SK-N-SH (cell line): ENCODE measurements at regions not wholly inside any gene's neighbourhood (a gene's known extent, or its start where the extent isn't known, plus 50 kb on each side); places are given as distances from the start of the nearest gene placed in this dataset.

ENCODE experiments used
- CTCF ChIA-PET: fragments of 300-600, 350-600 bp; formaldehyde crosslinking; extraction: SDS; loops from one replicate; lab custom pipeline; 2021; lab: Yijun Ruan, JAX
- POLR2A ChIA-PET: fragments of 350-600 bp; sonication (Branson Sonifier 250); formaldehyde crosslinking; extraction: SDS; loops from one replicate; lab custom pipeline; 2020; ENCODE audit warnings: antibody characterized with exemption, inconsistent platforms; lab: Yijun Ruan, JAX
- DNase-seq: peaks from one replicate; pipeline ENCODE4 v3.0.0; 2012
- H2AFZ ChIP-seq: fragments of 200-600 bp; sonication (generic); 2 replicates; pipeline ENCODE4 v1.8.1; 2016; ENCODE audit warnings: antibody characterized with exemption, mild to moderate bottlenecking, low read depth
- H3F3A ChIP-seq: fragments of 200-600 bp; sonication (generic); replicated peaks from 2 replicates; pipeline ENCODE3; 2016; ENCODE audit warnings: antibody characterized with exemption, mild to moderate bottlenecking; ENCODE audit not compliant: insufficient read depth
- H3K27ac ChIP-seq, 2 experiments: fragments of 200-500 bp in 1 of 2; fragments of 200-600 bp in 1 of 2; sonication (Bioruptor generic) in 1 of 2; sonication (generic), shearing (Covaris generic) in 1 of 2; 2 replicates each; pipeline versions ENCODE4 v1.5.1 to v1.6.1; 2014 to 2016; ENCODE audit warnings: low read depth in 2 of 2, inconsistent platforms in 1 of 2, low read length in 1 of 2, mild to moderate bottlenecking in 1 of 2, mixed read lengths in 1 of 2
- H3K27me3 ChIP-seq: fragments of 200-600 bp; sonication (generic), shearing (Covaris generic); 2 replicates; pipeline ENCODE4 v1.6.1; 2016; ENCODE audit warnings: mixed run types; ENCODE audit not compliant: insufficient read depth
- H3K36me3 ChIP-seq, 2 experiments: fragments of 200-500 bp in 1 of 2; fragments of 200-600 bp in 1 of 2; sonication (Bioruptor generic) in 1 of 2; sonication (generic) in 1 of 2; replicated peaks in 1 of 2; 2 replicates each; pipeline versions ENCODE3 to v1.5.1; 2014 to 2016; ENCODE audit warnings: low read length in 1 of 2, mild to moderate bottlenecking in 1 of 2; ENCODE audit not compliant: insufficient read depth in 2 of 2, control insufficient read depth in 1 of 2
- H3K4me1 ChIP-seq, 2 experiments: fragments of 200-500 bp in 1 of 2; fragments of 200-600 bp in 1 of 2; sonication (Bioruptor generic) in 1 of 2; sonication (generic), shearing (Covaris generic) in 1 of 2; 2 replicates each; pipeline versions ENCODE4 v1.5.1 to v1.6.1; 2014 to 2016; ENCODE audit warnings: low read depth in 1 of 2, low read length in 1 of 2, mixed run types in 1 of 2; ENCODE audit not compliant: insufficient read depth in 2 of 2, control insufficient read depth in 1 of 2
- H3K4me2 ChIP-seq: fragments of 200-600 bp; sonication (generic), shearing (Covaris generic); 2 replicates; pipeline ENCODE4 v1.6.1; 2017; ENCODE audit warnings: mixed run types
- H3K4me3 ChIP-seq, 2 experiments: fragments of 200-500 bp in 1 of 2; fragments of 200-600 bp in 1 of 2; sonication (Bioruptor generic) in 1 of 2; sonication (generic), shearing (Covaris generic) in 1 of 2; 2 replicates each; pipeline versions ENCODE4 v1.5.1 to v1.8.1; 2014 to 2016; ENCODE audit warnings: low read depth in 2 of 2, inconsistent platforms in 1 of 2, low read length in 1 of 2, mild to moderate bottlenecking in 1 of 2, mixed read lengths in 1 of 2, moderate library complexity in 1 of 2
- H3K79me2 ChIP-seq: fragments of 200-600 bp; sonication (generic); 2 replicates; pipeline ENCODE4 v1.8.1; 2017; ENCODE audit warnings: mild to moderate bottlenecking; ENCODE audit not compliant: insufficient read depth
- H3K9ac ChIP-seq: fragments of 200-600 bp; sonication (generic); 2 replicates; pipeline ENCODE4 v1.6.1; 2017; ENCODE audit warnings: mixed run types
- H3K9me2 ChIP-seq: fragments of 200-600 bp; sonication (generic); 2 replicates; pipeline ENCODE4 v1.6.1; 2017; ENCODE audit warnings: mixed run types
- H3K9me3 ChIP-seq: fragments of 200-600 bp; sonication (generic); 2 replicates; pipeline ENCODE4 v1.6.1; 2017; ENCODE audit warnings: mixed run types, mild to moderate bottlenecking, moderate library complexity
- H4K20me1 ChIP-seq: fragments of 200-600 bp; sonication (generic); 2 replicates; pipeline ENCODE4 v1.6.1; 2017; ENCODE audit warnings: mild to moderate bottlenecking, mixed run types; ENCODE audit not compliant: insufficient read depth
- CTCF ChIP-seq: fragments of 200-600 bp; sonication (generic); IDR thresholded peaks from 2 replicates; pipeline ENCODE4 v1.6.1; 2017; ENCODE audit warnings: antibody characterized with exemption, mild to moderate bottlenecking, moderate library complexity
- GABPA ChIP-seq: IDR thresholded peaks from 2 replicates; pipeline ENCODE4 v1.4.0; 2012; ENCODE audit warnings: low read depth, mild to moderate bottlenecking
- JUND ChIP-seq: IDR thresholded peaks from 2 replicates; pipeline ENCODE4 v1.4.0; 2012
- MXI1 ChIP-seq: IDR thresholded peaks from 2 replicates; pipeline ENCODE4 v1.6.1; 2012; ENCODE audit warnings: mild to moderate bottlenecking, low read depth, low read length, improper control_type of control experiment
- NFIC ChIP-seq: IDR thresholded peaks from 2 replicates; pipeline ENCODE4 v1.4.0; 2012; ENCODE audit warnings: borderline replicate concordance
- RCOR1 ChIP-seq: fragments of 150-350 bp; IDR thresholded peaks from 2 replicates; pipeline ENCODE4 v1.6.1; 2017; ENCODE audit warnings: antibody characterized with exemption, low read length
- RFX5 ChIP-seq: IDR thresholded peaks from 2 replicates; pipeline ENCODE4 v1.6.1; 2012; ENCODE audit warnings: mild to moderate bottlenecking, improper control_type of control experiment, low read length
- RXRA ChIP-seq: IDR thresholded peaks from 2 replicates; pipeline ENCODE4 v1.4.0; 2012; ENCODE audit warnings: low read depth, mild to moderate bottlenecking, borderline replicate concordance
- SIN3A ChIP-seq: IDR thresholded peaks from 2 replicates; pipeline ENCODE4 v1.6.1; 2012; ENCODE audit warnings: low read depth, mild to moderate bottlenecking, low read length, moderate library complexity, borderline replicate concordance
- SMC3 ChIP-seq: IDR thresholded peaks from 2 replicates; pipeline ENCODE4 v1.6.1; 2012; ENCODE audit warnings: low read depth, low read length, improper control_type of control experiment
- TEAD4 ChIP-seq: IDR thresholded peaks from 2 replicates; pipeline ENCODE4 v1.4.0; 2012; ENCODE audit warnings: mild to moderate bottlenecking, borderline replicate concordance; ENCODE audit not compliant: insufficient read depth
- USF1 ChIP-seq: IDR thresholded peaks from 2 replicates; pipeline ENCODE4 v1.4.0; 2012; ENCODE audit warnings: low read depth, borderline replicate concordance
- YY1 ChIP-seq: IDR thresholded peaks from 2 replicates; pipeline ENCODE4 v1.4.0; 2012; ENCODE audit warnings: low read depth, mild to moderate bottlenecking
- ZBTB33 ChIP-seq: IDR thresholded peaks from 2 replicates; pipeline ENCODE4 v1.4.0; 2012; ENCODE audit warnings: low read depth, borderline replicate concordance
- WGBS: methylation state at CpG from one replicate; pipeline ENCODE4 v1.1.6; 2017; ENCODE audit warnings: low lambda C conversion rate; 5-methylcytosine and 5-hydroxymethylcytosine counted together

- TF ChIP-seq ZBTB33 = no peak
- TF ChIP-seq MXI1 = no peak
- TF ChIP-seq CTCF = no peak
- TF ChIP-seq RCOR1 = no peak
Observed at GRCh38 chr6:2429032-2429431, 183.6 kb upstream of the GMDS start (continued).

- Histone ChIP-seq H3K27ac (0 out of 4 replicates have a peak overlapping the region, but pooled peaks of 1 of the 2 experiments have one; percentile 1), H2AFZ (no peak overlapping the region)
Observed at GRCh38 chr6:2426561-2427340, 181.3 kb upstream of the GMDS start.

More at GRCh38 chr6:2426561-2427340, 181.3 kb upstream of the GMDS start:
- no peaks in the 10 kb centered on the region for H3K27me3 ChIP-seq
- ChIA-PET CTCF (no interaction called here), POLR2A (no interaction called here)
- H3K4me1 ChIP-seq = no peaks in the 10 kb centered on the region; a peak in 1 of 4 replicates
- H3F3A ChIP-seq = no peaks in the 10 kb centered on the region
- TF ChIP-seq NFIC (no peak), ZBTB33 (no peak), GABPA (no peak), USF1 (no peak), SMC3 (no peak), RFX5 (no peak), JUND (no peak), TEAD4 (no peak), RXRA (no peak), SIN3A (no peak), YY1 (no peak), CTCF (no peak)
- H3K9me3 ChIP-seq = no peaks in the 10 kb centered on the region
- H3K36me3 ChIP-seq = no peaks in the 10 kb centered on the region
- no peak for DNase-seq
- H4K20me1 ChIP-seq = no peaks in the 10 kb centered on the region
- no peaks in the 10 kb centered on the region for H3K79me2 ChIP-seq
- no peaks in the 10 kb centered on the region for H3K9me2 ChIP-seq
- H3K4me3 ChIP-seq = no peak overlapping the region
- peak overlapping the region; percentile 23 for H3K4me2 ChIP-seq
- WGBS = 32% methylated on average over 3 of the region's 3 CpGs
- H3K9ac ChIP-seq = no peak overlapping the region
